Heart left ventricle (tissue), 16 donors: ENCODE measurements at regions not wholly inside any gene's neighbourhood (a gene's known extent, or its start where the extent isn't known, plus 50 kb on each side); places are given as distances from the start of the nearest gene placed in this dataset.

Experiments used
- ATAC-seq, 4 donors: fragments of 200-7000 bp; cut with Tn5 transposase; one replicate each; pipeline ENCODE4 v1.9.1; 2020 to 2022; ENCODE audit warnings: moderate library complexity in 4 of 4, mild to moderate bottlenecking in 3 of 4, moderate number of reproducible peaks in 1 of 4
- DNase-seq, 5 donors: peaks; one replicate each; pipeline ENCODE4 v3.0.0-alpha.2; 2020
- H3K27ac ChIP-seq, 12 donors: fragments of 200-600 bp; sonication (generic) in 4 of 12; one replicate each; pipeline versions ENCODE4 v1.5.0 to v1.8.0; 2016 to 2022; ENCODE audit warnings: mild to moderate bottlenecking in 2 of 12
- H3K27me3 ChIP-seq, 9 donors: fragments of 200-600 bp; sonication (generic) in 2 of 9; one replicate each; pipeline versions ENCODE4 v1.5.1 to v1.8.0; 2016 to 2022; ENCODE audit warnings: mild to moderate bottlenecking in 3 of 9
- H3K36me3 ChIP-seq, 9 donors: fragments of 200-600 bp; sonication (generic) in 2 of 9; one replicate each; pipeline versions ENCODE4 v1.5.0 to v1.8.0; 2018 to 2022; ENCODE audit warnings: mild to moderate bottlenecking in 2 of 9
- H3K4me1 ChIP-seq, 12 donors: fragments of 200-600 bp; sonication (generic) in 4 of 12; one replicate each; pipeline versions ENCODE4 v1.5.0 to v1.8.0; 2016 to 2022; ENCODE audit warnings: mild to moderate bottlenecking in 3 of 12
- H3K4me3 ChIP-seq, 12 donors: fragments of 200-600 bp; sonication (generic) in 4 of 12; one replicate each; pipeline versions ENCODE4 v1.5.0 to v1.8.0; 2017 to 2022; ENCODE audit warnings: mild to moderate bottlenecking in 9 of 12, moderate library complexity in 4 of 12
- H3K9me3 ChIP-seq, 12 donors: fragments of 200-600 bp; sonication (generic) in 4 of 12; one replicate each; pipeline versions ENCODE4 v1.5.0 to v1.8.0; 2016 to 2022; ENCODE audit warnings: mild to moderate bottlenecking in 1 of 12
- POLR2A ChIP-seq, 2 donors: fragments of 450-650 bp; IDR thresholded peaks; one replicate each; pipeline ENCODE4 v1.6.1; 2017; ENCODE audit warnings: antibody characterized with exemption in 2 of 2, mild to moderate bottlenecking in 2 of 2, moderate library complexity in 2 of 2
- WGBS, 4 donors: extraction: QIAGEN DNeasy Blood & Tissue Kit in 2 of 4; methylation state at CpG; one replicate each; pipeline versions ENCODE4 v1.1.5 to v1.1.7; 2013 to 2018; 5-methylcytosine and 5-hydroxymethylcytosine counted together
- intact Hi-C, 10 donors: fragments of 100-400 bp; cut with DNase I; formaldehyde crosslinking; loops; one replicate each; pipeline versions ENCODE4 v1.11.1 to v1.14.2; 2022
- TF ChIP-seq, protein P1 (sequence below), 12 donors: fragments of 200-600 bp; sonication (generic) in 4 of 12; IDR thresholded peaks; one replicate each; pipeline versions ENCODE4 v1.5.0 to v1.8.0; 2018 to 2022; ENCODE audit warnings: antibody characterized with exemption in 12 of 12, mild to moderate bottlenecking in 5 of 12
- donor health status: ischemic (EF 13 %, LVEDD 7.1; RV severe dilation, severe dysfunction).
- donor health status: healthy with polysubstance abuse.
- donor health status: DM: no; HTN: yes; CAD: no.
- donor health status: DM: no; HTN: no; CAD: no.
- donor health status: ischemic (EF 25% LVEDD 6.9; RV normal size, moderate dysfunction).
- donor health status: ischemic (EF 25% LVEDD 5.7; RV mildly dilated, moderate dysfunction).
- donor health status: healthy.
- donor health status: DM: yes; HTN: yes; CAD: no.
- donor health status: ischemic (EF 35%, LVEDD 5.7; RV mildly dilated, moderate dysfunction).
- donor health status: nonischemic (EF 11% LVEDD 7.7; RV severe dilation, severe dysfunction).
- donor health status: DM: yes; HTN: yes; CAD: no.
- donor health status: PGD.
- donor health status: ischemic (EF 29% LVEDD 5.4; RV normal size, mild dysfunction).
- donor health status: nonischemic (EF 23%, LVEDD 6.1; RV moderate dilation, normal function).

DNA sequence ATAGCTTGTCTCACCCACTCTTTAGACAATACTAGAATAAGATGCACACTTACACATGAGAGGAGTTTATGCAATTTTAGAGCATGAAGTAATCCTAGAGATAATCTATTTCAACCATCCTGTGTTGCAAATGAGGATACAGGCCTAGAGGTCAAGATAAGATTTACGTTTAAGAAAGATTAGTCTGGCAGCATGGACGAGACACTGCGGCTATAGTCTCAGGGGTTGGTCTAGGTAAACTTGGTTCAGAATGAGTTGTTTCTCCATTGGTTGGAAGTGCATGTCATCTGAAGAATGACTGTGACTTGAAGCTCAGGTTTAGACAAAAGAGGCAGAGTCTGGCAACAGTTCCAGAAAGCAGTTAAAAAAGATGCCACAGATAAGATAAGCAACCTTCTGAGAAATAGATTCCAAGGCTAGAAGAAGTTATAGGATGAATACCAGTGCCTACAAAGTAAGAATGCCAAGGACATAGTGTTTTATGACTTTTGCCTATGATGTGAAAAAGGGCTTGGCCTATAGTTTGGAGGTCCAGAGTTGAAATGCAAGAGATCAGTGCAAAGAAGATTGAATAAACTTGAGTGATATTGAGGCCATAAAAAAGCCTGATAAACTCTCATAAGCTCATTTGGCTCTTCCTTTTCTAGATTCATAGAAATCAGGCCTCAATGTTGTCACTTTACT lies 631.0 kb downstream of the SQOR start:
- Histone ChIP-seq H3K27me3 (no peaks in the 10 kb centered on the region), H3K9me3 (no peaks in the 10 kb centered on the region), H3K27ac (no peak overlapping the region), H3K4me3 (no peak overlapping the region), H3K36me3 (no peaks in the 10 kb centered on the region), H3K4me1 (no peaks in the 10 kb centered on the region)
- no peak for ATAC-seq
- intact Hi-C loops = no loop called here
- TF ChIP-seq POLR2A (IDR thresholded peaks at IDR 0.05) = no peak
- TF ChIP-seq, protein P1, sequence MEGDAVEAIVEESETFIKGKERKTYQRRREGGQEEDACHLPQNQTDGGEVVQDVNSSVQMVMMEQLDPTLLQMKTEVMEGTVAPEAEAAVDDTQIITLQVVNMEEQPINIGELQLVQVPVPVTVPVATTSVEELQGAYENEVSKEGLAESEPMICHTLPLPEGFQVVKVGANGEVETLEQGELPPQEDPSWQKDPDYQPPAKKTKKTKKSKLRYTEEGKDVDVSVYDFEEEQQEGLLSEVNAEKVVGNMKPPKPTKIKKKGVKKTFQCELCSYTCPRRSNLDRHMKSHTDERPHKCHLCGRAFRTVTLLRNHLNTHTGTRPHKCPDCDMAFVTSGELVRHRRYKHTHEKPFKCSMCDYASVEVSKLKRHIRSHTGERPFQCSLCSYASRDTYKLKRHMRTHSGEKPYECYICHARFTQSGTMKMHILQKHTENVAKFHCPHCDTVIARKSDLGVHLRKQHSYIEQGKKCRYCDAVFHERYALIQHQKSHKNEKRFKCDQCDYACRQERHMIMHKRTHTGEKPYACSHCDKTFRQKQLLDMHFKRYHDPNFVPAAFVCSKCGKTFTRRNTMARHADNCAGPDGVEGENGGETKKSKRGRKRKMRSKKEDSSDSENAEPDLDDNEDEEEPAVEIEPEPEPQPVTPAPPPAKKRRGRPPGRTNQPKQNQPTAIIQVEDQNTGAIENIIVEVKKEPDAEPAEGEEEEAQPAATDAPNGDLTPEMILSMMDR (IDR thresholded peaks at IDR 0.05) = no peak
- 53 to 59% (median 58%) methylated on average over 3 of the region's 3 CpGs for WGBS, 4 donors
- no peak for DNase-seq

DNA sequence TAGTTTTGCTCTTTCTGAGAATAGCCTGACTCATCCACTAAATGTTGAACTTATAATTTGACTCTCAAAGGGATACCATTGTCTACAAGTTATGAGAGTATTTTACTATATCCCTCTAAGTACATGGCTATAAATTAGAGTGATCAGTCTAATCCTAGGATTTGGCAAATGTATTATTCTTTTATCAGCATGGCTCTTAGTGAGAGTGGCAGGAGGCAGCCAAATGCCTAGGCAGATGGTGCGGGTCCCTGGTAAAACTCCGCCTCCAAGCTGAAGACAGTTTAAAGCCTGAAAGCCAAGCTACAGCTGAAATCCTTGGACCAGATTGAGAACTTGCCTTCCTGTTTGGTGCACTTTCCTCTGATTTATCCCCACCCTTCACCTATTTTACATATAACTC lies 631.8 kb downstream of the SQOR start:
- ATAC-seq (no peak), DNase-seq (no peak)
- 81 to 89% (median 86%) methylated on average over 2 of the region's 2 CpGs for WGBS, 4 donors
- Histone ChIP-seq H3K9me3 (no peaks in the 10 kb centered on the region), H3K36me3 (no peaks in the 10 kb centered on the region), H3K27ac (no peak overlapping the region), H3K27me3 (no peaks in the 10 kb centered on the region), H3K4me1 (no peaks in the 10 kb centered on the region), H3K4me3 (no peak overlapping the region)
- intact Hi-C loops = no loop called here
- no peak for TF ChIP-seq POLR2A (IDR thresholded peaks at IDR 0.05)
- TF ChIP-seq, protein P1 (IDR thresholded peaks at IDR 0.05) = no peak

DNA sequence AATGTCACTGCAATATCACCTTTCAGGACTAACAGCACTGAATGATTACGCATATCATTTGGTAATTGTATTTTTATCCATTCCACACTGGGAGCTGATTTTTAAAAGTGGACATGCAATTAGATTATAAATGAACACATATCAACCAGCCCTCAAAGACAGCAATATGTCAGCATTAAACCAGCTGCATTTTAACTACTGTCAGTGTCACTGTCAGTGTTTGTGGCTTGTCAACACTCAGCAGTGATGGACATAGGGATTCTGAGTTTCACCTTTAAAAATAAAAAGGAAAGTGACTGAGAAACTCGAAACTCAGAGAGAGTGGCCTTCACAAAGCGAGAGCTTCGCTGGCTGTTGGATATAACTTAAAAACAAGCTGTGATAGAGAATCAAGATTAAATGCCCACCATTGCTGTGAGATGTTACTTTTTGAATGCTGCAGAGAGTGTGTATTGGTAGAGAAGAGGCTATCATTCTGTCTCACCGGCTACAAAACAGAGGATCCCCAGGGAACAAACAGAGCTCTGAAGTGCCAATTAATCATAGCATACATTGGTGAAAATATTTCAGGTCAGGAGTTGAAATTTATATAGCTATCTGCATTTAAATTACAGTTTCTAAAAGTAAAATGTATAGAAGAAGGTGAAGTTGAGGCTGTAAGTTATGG lies 635.8 kb downstream of the SQOR start:
- no peak overlapping the region for H3K4me3 ChIP-seq
- ATAC-seq (no peak), DNase-seq (no peak)
- H3K36me3 ChIP-seq = no peaks in the 10 kb centered on the region
- peaks cover 0 to 5% (median 0%) of the 10 kb centered on the region in 9 donors for H3K27me3 ChIP-seq
- intact Hi-C loops = loop anchor here in 2 of 10 donors (10.0 kb wide), 1 partner anchor 476 kb away; no protein-coding TSS in a partner anchor
- no peaks in the 10 kb centered on the region for H3K4me1 ChIP-seq
- TF ChIP-seq, protein P1 (IDR thresholded peaks at IDR 0.05) = no peak
- no peak for TF ChIP-seq POLR2A (IDR thresholded peaks at IDR 0.05)
- 71 to 85% (median 81%) methylated on average over 5 of the region's 5 CpGs for WGBS, 4 donors
- H3K27ac ChIP-seq = no peak overlapping the region
- H3K9me3 ChIP-seq = no peaks in the 10 kb centered on the region

DNA sequence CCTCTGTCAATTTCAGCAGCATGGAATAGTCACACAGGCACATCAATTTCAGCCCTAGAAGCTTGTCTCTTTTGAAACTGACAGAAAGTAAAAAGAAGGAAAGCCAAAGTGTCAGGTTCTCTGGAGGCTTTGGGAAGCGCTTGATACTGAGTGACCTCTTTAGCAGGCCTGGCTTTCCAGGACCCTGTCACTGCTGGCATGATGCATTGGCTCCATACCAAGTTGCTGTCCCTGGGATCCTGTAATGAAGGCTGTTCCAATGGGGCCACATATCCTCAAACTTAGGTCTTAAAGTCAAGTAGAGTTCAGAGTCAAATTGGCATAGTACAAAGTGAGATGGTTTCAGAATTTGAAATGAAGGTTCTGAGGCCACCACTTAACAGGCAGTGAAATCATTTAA lies 640.9 kb downstream of the SQOR start:
- WGBS, 4 donors = 78 to 92% (median 87%) methylated on average over 1 of the region's 1 CpG
- Histone ChIP-seq H3K9me3 (no peaks in the 10 kb centered on the region), H3K27me3 (peaks cover 0 to 5% (median 0%) of the 10 kb centered on the region in 9 donors), H3K36me3 (no peaks in the 10 kb centered on the region), H3K4me3 (no peak overlapping the region), H3K4me1 (no peaks in the 10 kb centered on the region), H3K27ac (no peak overlapping the region)
- intact Hi-C loops = loop anchor here in 3 of 10 donors (5.0 to 10.0 kb wide), 2 partner anchors 478 to 481 kb away; no protein-coding TSS in a partner anchor
- no peak for DNase-seq
- no peak for ATAC-seq
- TF ChIP-seq, protein P1 (IDR thresholded peaks at IDR 0.05) = no peak
- TF ChIP-seq POLR2A (IDR thresholded peaks at IDR 0.05) = no peak
